ENCODE measurements at regions not wholly inside any gene's neighbourhood (a gene's known extent, or its start where the extent isn't known, plus 50 kb on each side); places are given as distances from the start of the nearest gene placed in this dataset.
A peak's percentile ranks its signal among the peaks of the same experiment; 100 is the strongest.
"Not testable (repeated sequence)": the region's sequence is repeated elsewhere in the genome, so short reads cannot be mapped to it uniquely, and the experiment has no call there.

DNA sequence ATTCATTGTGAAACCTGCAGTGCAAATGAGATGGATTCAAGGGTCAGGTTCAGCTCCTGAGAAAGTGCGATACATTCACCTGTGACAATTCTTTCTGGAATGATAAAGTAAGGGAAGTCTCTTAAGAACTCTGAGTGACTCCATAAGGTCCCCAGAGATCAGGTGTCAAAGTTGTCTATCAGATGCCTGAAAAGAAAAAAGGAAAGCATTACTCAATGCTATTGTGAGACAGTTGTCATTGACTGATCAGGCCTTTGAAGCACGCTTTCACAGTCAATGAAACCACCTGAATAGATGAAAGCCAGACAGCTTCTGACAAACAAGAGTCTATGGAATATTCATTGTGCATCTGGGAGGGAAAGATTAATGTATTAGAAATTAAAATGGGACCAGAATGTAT lies 252.7 kb upstream of the GALNT5 start:
- no peak for DNase-seq (ENCODE audit: low read depth in 2 of 2)
- no peak overlapping the region for H3K4me3 ChIP-seq (replicated peaks in 1 of 2; ENCODE audit: low read depth in 2 of 2, low read length in 2 of 2)
- TF ChIP-seq, protein P1, sequence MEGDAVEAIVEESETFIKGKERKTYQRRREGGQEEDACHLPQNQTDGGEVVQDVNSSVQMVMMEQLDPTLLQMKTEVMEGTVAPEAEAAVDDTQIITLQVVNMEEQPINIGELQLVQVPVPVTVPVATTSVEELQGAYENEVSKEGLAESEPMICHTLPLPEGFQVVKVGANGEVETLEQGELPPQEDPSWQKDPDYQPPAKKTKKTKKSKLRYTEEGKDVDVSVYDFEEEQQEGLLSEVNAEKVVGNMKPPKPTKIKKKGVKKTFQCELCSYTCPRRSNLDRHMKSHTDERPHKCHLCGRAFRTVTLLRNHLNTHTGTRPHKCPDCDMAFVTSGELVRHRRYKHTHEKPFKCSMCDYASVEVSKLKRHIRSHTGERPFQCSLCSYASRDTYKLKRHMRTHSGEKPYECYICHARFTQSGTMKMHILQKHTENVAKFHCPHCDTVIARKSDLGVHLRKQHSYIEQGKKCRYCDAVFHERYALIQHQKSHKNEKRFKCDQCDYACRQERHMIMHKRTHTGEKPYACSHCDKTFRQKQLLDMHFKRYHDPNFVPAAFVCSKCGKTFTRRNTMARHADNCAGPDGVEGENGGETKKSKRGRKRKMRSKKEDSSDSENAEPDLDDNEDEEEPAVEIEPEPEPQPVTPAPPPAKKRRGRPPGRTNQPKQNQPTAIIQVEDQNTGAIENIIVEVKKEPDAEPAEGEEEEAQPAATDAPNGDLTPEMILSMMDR (IDR thresholded peaks at IDR 0.05; ENCODE audit: low read depth, low read length), result no peak

DNA sequence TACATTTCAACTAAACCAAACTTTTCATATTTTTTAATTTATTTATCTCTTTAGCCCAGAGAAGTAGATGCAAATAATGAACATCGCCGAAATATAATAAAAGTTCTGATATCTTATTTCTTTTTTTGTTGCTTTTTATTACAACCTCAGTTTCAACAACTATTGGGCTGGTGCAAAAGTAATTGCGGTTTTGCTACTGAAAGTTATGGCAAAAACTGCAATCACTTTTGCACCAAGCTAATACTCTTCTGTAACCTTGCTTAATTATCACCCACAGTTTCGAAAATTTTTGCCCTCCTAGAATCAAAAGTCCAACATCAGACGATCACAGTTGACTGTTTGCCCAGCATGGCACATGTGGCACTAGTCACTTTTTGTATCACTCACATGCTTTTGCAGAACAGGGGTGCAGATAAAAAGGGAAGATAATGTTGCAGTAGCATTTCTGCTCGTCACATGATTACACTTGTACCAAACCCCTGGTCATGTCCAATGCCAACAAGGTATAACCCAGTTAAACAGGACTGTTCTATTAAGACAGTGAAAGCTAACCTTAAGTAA lies 242.4 kb upstream of the GALNT5 start:
- no peak for DNase-seq (ENCODE audit: low read depth in 2 of 2)
- H3K4me3 ChIP-seq (replicated peaks in 1 of 2; ENCODE audit: low read depth in 2 of 2, low read length in 2 of 2), result no peak overlapping the region
- TF ChIP-seq, protein P1 (IDR thresholded peaks at IDR 0.05; ENCODE audit: low read depth, low read length), result no peak

- DNase-seq (ENCODE audit: low read depth in 2 of 2); H3K4me3 ChIP-seq (replicated peaks in 1 of 2; ENCODE audit: low read depth in 2 of 2, low read length in 2 of 2): not testable (repeated sequence)
These were observed 234.2 kb upstream of the GALNT5 start for GRCh38 chr2:157023264-157023663.

DNA sequence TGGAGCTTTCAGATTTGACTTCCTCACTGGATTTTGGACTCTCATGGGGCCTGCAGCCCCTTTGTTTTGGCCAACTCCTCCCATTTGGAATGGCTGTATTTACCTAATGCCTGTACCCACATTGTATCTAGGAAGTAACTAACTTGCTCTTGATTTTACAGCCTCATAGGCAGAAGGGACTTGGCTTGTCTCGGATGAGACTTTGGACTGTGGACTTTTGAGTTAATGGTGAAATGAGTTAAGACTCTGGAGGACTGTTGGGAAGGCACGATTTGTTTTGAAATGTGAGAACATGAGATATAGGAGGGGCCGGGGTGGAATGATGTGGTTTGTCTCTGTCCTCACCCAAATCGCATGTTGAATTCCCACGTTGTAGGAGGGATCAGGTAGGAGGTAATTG lies 233.4 kb upstream of the GALNT5 start:
- no peak overlapping the region for H3K4me3 ChIP-seq (replicated peaks in 1 of 2; ENCODE audit: low read depth in 2 of 2, low read length in 2 of 2)
- DNase-seq (ENCODE audit: low read depth in 2 of 2), result no peak
- TF ChIP-seq, protein P1 (IDR thresholded peaks at IDR 0.05; ENCODE audit: low read depth, low read length), result no peak

DNA sequence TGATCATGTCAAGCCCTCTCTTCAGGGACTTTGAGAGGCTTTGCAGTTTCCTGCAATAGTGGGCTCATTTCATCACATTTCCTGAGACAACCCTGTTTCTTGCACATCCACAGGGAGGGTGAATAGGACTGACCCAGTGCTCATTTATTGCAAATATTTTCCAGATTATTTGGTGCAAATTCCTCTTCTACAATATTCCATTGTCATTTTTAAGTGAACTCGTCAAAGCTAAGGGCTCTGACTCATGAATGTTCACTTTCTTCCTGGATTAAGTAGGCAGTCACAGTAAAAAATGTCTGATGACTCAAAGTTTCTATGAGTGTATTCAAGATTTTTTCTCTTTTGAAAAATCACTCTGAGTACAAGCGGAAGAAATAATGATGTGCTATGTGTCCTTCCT lies 225.5 kb upstream of the GALNT5 start:
- H3K4me3 ChIP-seq (replicated peaks in 1 of 2; ENCODE audit: low read depth in 2 of 2, low read length in 2 of 2), result no peak overlapping the region
- TF ChIP-seq, protein P1 (IDR thresholded peaks at IDR 0.05; ENCODE audit: low read depth, low read length), result no peak
- peak; percentile 89 to 98 for DNase-seq (ENCODE audit: low read depth in 2 of 2)

- TF ChIP-seq, protein P1 (IDR thresholded peaks at IDR 0.05; ENCODE audit: low read depth, low read length), result no peak
- DNase-seq (ENCODE audit: low read depth in 2 of 2), result no peak
- H3K4me3 ChIP-seq (replicated peaks in 1 of 2; ENCODE audit: low read depth in 2 of 2, low read length in 2 of 2), result no peak overlapping the region
These were observed 220.8 kb upstream of the GALNT5 start for GRCh38 chr2:157036726-157037125.

DNA sequence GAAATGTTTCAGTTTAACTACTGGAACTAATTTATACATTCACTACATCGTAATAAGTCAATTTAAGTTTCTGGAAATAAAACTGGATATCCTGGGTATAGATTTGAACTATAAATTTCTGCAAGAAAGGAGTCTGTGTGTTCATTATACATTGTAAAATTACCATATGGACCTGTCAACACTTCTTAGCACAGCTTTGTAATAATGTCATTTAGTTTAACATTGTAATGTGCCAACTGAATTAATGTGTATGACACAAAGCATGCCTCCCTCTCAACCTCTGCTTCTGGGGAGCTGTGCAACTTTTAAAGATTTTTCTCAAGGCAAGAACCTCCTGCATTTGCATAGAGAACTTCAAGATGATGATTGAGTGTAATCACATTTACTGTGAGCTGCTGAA lies 213.7 kb upstream of the GALNT5 start:
- DNase-seq (ENCODE audit: low read depth in 2 of 2), result no peak
- H3K4me3 ChIP-seq (replicated peaks in 1 of 2; ENCODE audit: low read depth in 2 of 2, low read length in 2 of 2), result no peak overlapping the region
- TF ChIP-seq, protein P1 (IDR thresholded peaks at IDR 0.05; ENCODE audit: low read depth, low read length), result no peak
